Ovary (tissue), 7 donors: ENCODE measurements at regions not wholly inside any gene's neighbourhood (a gene's known extent, or its start where the extent isn't known, plus 50 kb on each side); places are given as distances from the start of the nearest gene placed in this dataset.

Experiments
- DNase-seq, 5 donors: peaks; one replicate each; pipeline ENCODE4 v3.0.0-alpha.2; 2019 to 2020
- H3K27ac ChIP-seq, 2 donors: fragments of 200-600 bp; one replicate each; pipeline versions ENCODE4 v1.5.1 to v1.8.0; 2019 to 2022
- H3K27me3 ChIP-seq: fragments of 200-600 bp; one replicate; pipeline ENCODE4 v1.8.0; 2022
- H3K36me3 ChIP-seq: fragments of 200-600 bp; sonication (generic); one replicate; pipeline ENCODE4 v1.5.1; 2019
- H3K4me1 ChIP-seq: one replicate; pipeline ENCODE4 v1.8.1; 2013; ENCODE audit warnings: mild to moderate bottlenecking, moderate library complexity; ENCODE audit not compliant: insufficient read depth
- H3K4me3 ChIP-seq: fragments of 200-600 bp; sonication (generic); one replicate; pipeline ENCODE4 v1.5.1; 2017
- H3K9me3 ChIP-seq, 2 donors: fragments of 200-600 bp in 1 of 2; sonication (generic) in 1 of 2; one replicate each; pipeline versions ENCODE4 v1.5.1 to v1.8.1; 2013 to 2019; ENCODE audit warnings: mild to moderate bottlenecking in 1 of 2, moderate library complexity in 1 of 2
- CTCF ChIP-seq, 3 donors: fragments of 450-650 bp in 2 of 3; fragments of 200-600 bp in 1 of 3; IDR thresholded peaks; one replicate each; pipeline versions ENCODE4 v1.5.1 to v1.8.0; 2016 to 2022; ENCODE audit warnings: antibody characterized with exemption in 3 of 3, mild to moderate bottlenecking in 1 of 3
- EP300 ChIP-seq: sonication (generic); formaldehyde crosslinking; IDR thresholded peaks from one replicate; pipeline ENCODE4 v1.6.1; 2017; ENCODE audit warnings: antibody characterized with exemption
- POLR2A ChIP-seq: fragments of 450-650 bp; IDR thresholded peaks from one replicate; pipeline ENCODE4 v1.6.1; 2017; ENCODE audit warnings: antibody characterized with exemption, mild to moderate bottlenecking, moderate library complexity
- WGBS, 3 donors: extraction: QIAGEN DNeasy Blood & Tissue Kit in 1 of 3; methylation state at CpG; one replicate each; pipeline versions ENCODE4 v1.1.5 to v1.1.7; 2013 to 2017; 5-methylcytosine and 5-hydroxymethylcytosine counted together
- intact Hi-C, 4 donors: fragments of 100-400 bp; cut with DNase I; formaldehyde crosslinking; loops; one replicate each; pipeline versions ENCODE4 v1.11.0 to v1.15.1; 2022 to 2023
- donor health status: DM: no; HTN: no; CAD: no; lungs with moderate emphysema.
- donor health status: DM: no; HTN: no; CAD: no.
- donor health status: Bipolar disorder and iron deficiency.
- donor health status: DM: no; HTN: no; CAD: no.
- donor health status: DM: yes; HTN: yes; CAD: no.

DNA sequence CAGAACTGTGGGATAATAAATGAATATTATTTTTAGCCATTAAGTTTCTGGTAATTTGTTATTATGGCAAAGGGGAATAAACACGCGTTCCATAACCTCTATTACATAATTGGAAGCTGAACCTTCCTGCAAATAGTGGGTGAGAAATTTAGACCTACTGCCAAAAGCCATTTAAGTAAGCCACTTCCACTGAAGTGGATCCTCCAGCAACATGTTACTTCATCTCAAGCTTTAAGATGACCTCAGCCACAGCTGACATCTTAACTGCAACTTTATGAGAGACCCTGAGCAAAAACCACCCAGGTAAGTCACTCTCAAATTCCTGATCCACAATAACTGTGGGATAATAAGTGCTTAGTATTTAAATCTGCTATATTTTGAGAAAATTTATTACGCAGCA is 1048.6 kb downstream of the FAM133A start:
- no peak for TF ChIP-seq POLR2A
- TF ChIP-seq EP300 = no peak
- no peak for TF ChIP-seq CTCF (IDR thresholded peaks at IDR 0.05)
- Histone ChIP-seq H3K4me1 (no peaks in the 10 kb centered on the region), H3K27ac (no peak overlapping the region), H3K4me3 (no peak overlapping the region), H3K36me3 (no peaks in the 10 kb centered on the region), H3K9me3 (no peaks in the 10 kb centered on the region), H3K27me3 (no peaks in the 10 kb centered on the region)
- WGBS, 3 donors = 64 to 75% (median 75%) methylated on average over 3 of the region's 3 CpGs
- intact Hi-C loops = no loop called here
- no peak for DNase-seq

- H3K27me3 ChIP-seq = no peaks in the 10 kb centered on the region
- TF ChIP-seq CTCF (IDR thresholded peaks at IDR 0.05) (no peak), EP300 (no peak), POLR2A (no peak)
- no peaks in the 10 kb centered on the region for H3K36me3 ChIP-seq
- no peaks in the 10 kb centered on the region for H3K9me3 ChIP-seq
- intact Hi-C loops = no loop called here
- WGBS, 3 donors = 80 to 89% (median 81%) methylated on average over 3 of the region's 3 CpGs
- no peak for DNase-seq
- H3K27ac ChIP-seq = no peak overlapping the region
- H3K4me3 ChIP-seq = no peak overlapping the region
- H3K4me1 ChIP-seq = no peaks in the 10 kb centered on the region
Observed at GRCh38 chrX:94742772-94743171, 1068.8 kb downstream of the FAM133A start.

DNA sequence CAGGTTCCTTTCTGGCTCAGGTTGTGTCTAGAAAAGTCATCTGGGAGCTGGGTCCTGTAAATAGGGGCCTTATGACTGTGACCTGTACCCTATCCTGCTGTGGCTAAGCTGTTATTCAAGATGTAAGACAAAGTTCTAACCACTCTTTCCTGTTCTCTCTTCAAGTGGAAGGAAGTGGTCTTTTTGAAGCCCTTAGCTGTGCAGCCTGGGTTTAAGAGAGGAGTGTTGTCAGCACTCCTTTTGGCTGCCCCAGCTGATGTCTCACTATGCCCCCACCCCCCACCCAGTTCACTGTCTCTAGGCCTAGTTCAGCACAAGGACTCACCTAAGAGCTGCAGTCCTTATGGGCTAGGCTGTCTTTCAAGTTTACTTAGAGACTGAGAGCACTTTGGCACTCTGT is 1069.5 kb downstream of the FAM133A start:
- Histone ChIP-seq H3K27ac (no peak overlapping the region), H3K27me3 (no peaks in the 10 kb centered on the region), H3K4me3 (no peak overlapping the region), H3K9me3 (no peaks in the 10 kb centered on the region), H3K36me3 (no peaks in the 10 kb centered on the region), H3K4me1 (no peaks in the 10 kb centered on the region)
- no peak for DNase-seq
- intact Hi-C loops = no loop called here
- TF ChIP-seq EP300 (no peak), POLR2A (no peak), CTCF (IDR thresholded peaks at IDR 0.05) (no peak)

DNA sequence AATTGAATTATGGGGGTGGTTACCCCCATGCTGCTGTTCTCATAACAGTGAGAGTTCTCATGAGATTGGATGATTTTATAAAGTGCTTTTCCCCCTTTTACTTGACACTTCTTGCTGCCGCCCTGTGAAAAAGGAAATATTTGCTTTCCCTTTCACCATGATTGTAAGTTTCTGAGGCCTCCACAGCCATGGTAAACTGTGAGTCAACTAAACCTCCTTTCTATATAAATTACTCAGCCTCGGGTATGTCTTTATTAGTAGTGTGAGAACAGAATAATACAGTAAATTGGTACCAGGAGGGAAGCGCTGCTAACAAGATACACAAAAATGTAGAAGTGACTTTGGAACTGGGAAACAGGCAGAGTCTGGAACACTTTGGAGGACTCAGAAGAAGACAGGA is 1070.8 kb downstream of the FAM133A start:
- no peak overlapping the region for H3K4me3 ChIP-seq
- no peak for DNase-seq
- no peak overlapping the region for H3K27ac ChIP-seq
- no peak for TF ChIP-seq CTCF (IDR thresholded peaks at IDR 0.05)
- TF ChIP-seq EP300 = no peak
- TF ChIP-seq POLR2A = no peak
- intact Hi-C loops = no loop called here
- WGBS, 3 donors = 71 to 80% (median 76%) methylated on average over 3 of the region's 3 CpGs
- no peaks in the 10 kb centered on the region for H3K27me3 ChIP-seq
- no peaks in the 10 kb centered on the region for H3K9me3 ChIP-seq
- no peaks in the 10 kb centered on the region for H3K4me1 ChIP-seq
- no peaks in the 10 kb centered on the region for H3K36me3 ChIP-seq

DNA sequence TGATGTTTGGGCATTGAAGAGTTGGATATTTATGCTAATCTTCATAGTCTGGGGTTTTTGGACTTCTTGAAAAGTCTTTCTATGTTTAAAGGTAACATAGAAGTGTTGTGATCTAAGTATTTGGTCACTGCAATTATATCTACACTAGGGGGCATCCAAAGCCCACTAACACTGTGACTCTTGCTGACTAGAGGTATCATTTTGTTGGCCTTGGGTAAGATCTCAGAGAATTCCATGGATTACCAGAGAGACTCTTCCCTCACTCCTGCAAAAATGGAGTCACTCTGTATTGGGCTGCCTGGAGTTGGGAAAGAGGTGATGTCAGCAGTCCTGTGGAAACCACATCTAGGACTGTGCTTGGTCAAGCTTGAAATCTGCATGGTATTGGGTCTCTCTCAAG is 1077.6 kb downstream of the FAM133A start:
- H3K4me1 ChIP-seq = no peaks in the 10 kb centered on the region
- H3K4me3 ChIP-seq = no peak overlapping the region
- H3K36me3 ChIP-seq = no peaks in the 10 kb centered on the region
- DNase-seq = no peak
- H3K27ac ChIP-seq = no peak overlapping the region
- no peaks in the 10 kb centered on the region for H3K9me3 ChIP-seq
- intact Hi-C loops = no loop called here
- TF ChIP-seq POLR2A = no peak
- TF ChIP-seq CTCF (IDR thresholded peaks at IDR 0.05) = no peak
- no peak for TF ChIP-seq EP300
- H3K27me3 ChIP-seq = no peaks in the 10 kb centered on the region
